H9 (cell line): ENCODE measurements at regions not wholly inside any gene's neighbourhood (a gene's known extent, or its start where the extent isn't known, plus 50 kb on each side); places are given as distances from the start of the nearest gene placed in this dataset.
A peak's percentile ranks its signal among the peaks of the same experiment; 100 is the strongest.

Source experiments
- DNase-seq: peaks from one replicate; pipeline ENCODE4 v3.0.0-alpha.2; 2017
- H2AFZ ChIP-seq: one replicate; pipeline ENCODE4 v1.6.1; 2013; ENCODE audit warnings: mild to moderate bottlenecking, low read length, control low read depth, moderate library complexity
- H2AK5ac ChIP-seq: 2 replicates; pipeline ENCODE4 v1.6.1; 2013; ENCODE audit warnings: low read length, control low read depth, mixed read lengths; ENCODE audit not compliant: insufficient read length
- H2BK120ac ChIP-seq: one replicate; pipeline ENCODE4 v1.6.1; 2013; ENCODE audit warnings: low read depth, mild to moderate bottlenecking, low read length, control low read depth, inconsistent platforms; ENCODE audit not compliant: poor library complexity, severe bottlenecking
- H2BK12ac ChIP-seq: 2 replicates; pipeline ENCODE4 v1.6.1; 2013; ENCODE audit warnings: low read length, control low read depth, mixed read lengths, low read depth; ENCODE audit not compliant: insufficient read length
- H2BK15ac ChIP-seq: 2 replicates; pipeline ENCODE4 v1.6.1; 2013; ENCODE audit warnings: low read depth, low read length, control low read depth
- H2BK20ac ChIP-seq: one replicate; pipeline ENCODE4 v1.6.1; 2013; ENCODE audit warnings: low read depth, mild to moderate bottlenecking, low read length, control low read depth, inconsistent platforms; ENCODE audit not compliant: poor library complexity, severe bottlenecking
- H2BK5ac ChIP-seq: 2 replicates; pipeline ENCODE4 v1.6.1; 2013; ENCODE audit warnings: low read length, control low read depth, mixed read lengths; ENCODE audit not compliant: insufficient read length
- H3K14ac ChIP-seq: 2 replicates; pipeline ENCODE4 v1.6.1; 2013; ENCODE audit warnings: low read length, control low read depth; ENCODE audit not compliant: insufficient read depth
- H3K18ac ChIP-seq: 2 replicates; pipeline ENCODE4 v1.6.1; 2013; ENCODE audit warnings: low read depth, mild to moderate bottlenecking, mixed read lengths, low read length, control low read depth; ENCODE audit not compliant: insufficient read length
- H3K23ac ChIP-seq: 2 replicates; pipeline ENCODE4 v1.6.1; 2013; ENCODE audit warnings: low read length, control low read depth, mixed read lengths, low read depth; ENCODE audit not compliant: insufficient read length
- H3K23me2 ChIP-seq: 2 replicates; pipeline ENCODE4 v1.6.1; 2013; ENCODE audit warnings: low read depth, mild to moderate bottlenecking, mixed read lengths, low read length, control low read depth; ENCODE audit not compliant: insufficient read length, poor library complexity, severe bottlenecking
- H3K27ac ChIP-seq: 2 replicates; pipeline ENCODE4 v1.5.1; 2013; ENCODE audit warnings: low read length, control low read depth, mixed read lengths, low read depth; ENCODE audit not compliant: insufficient read length
- H3K27me3 ChIP-seq: 2 replicates; pipeline ENCODE4 v1.6.1; 2013; ENCODE audit warnings: low read length, control low read depth, inconsistent platforms; ENCODE audit not compliant: insufficient read depth
- H3K4ac ChIP-seq: 2 replicates; pipeline ENCODE4 v1.6.1; 2013; ENCODE audit warnings: low read depth, mild to moderate bottlenecking, control low read depth, inconsistent platforms, low read length, moderate library complexity
- H3K4me1 ChIP-seq: 2 replicates; pipeline ENCODE4 v1.6.1; 2013; ENCODE audit warnings: low read length, control low read depth, inconsistent platforms; ENCODE audit not compliant: insufficient read depth
- H3K4me2 ChIP-seq: 2 replicates; pipeline ENCODE4 v1.6.1; 2013; ENCODE audit warnings: low read length, control low read depth, mixed read lengths; ENCODE audit not compliant: insufficient read length, insufficient read depth
- H3K56ac ChIP-seq: 2 replicates; pipeline ENCODE4 v1.6.1; 2013; ENCODE audit warnings: low read depth, mild to moderate bottlenecking, mixed read lengths, low read length, control low read depth; ENCODE audit not compliant: insufficient read length
- H3K79me1 ChIP-seq: 2 replicates; pipeline ENCODE4 v1.6.1; 2013; ENCODE audit warnings: low read depth, mild to moderate bottlenecking, moderate library complexity, low read length, control low read depth, inconsistent platforms; ENCODE audit not compliant: insufficient read depth, poor library complexity, severe bottlenecking
- H3K79me2 ChIP-seq: 2 replicates; pipeline ENCODE4 v1.6.1; 2013; ENCODE audit warnings: low read length, control low read depth, inconsistent platforms; ENCODE audit not compliant: insufficient read depth
- H3K9ac ChIP-seq: 2 replicates; pipeline ENCODE4 v1.6.1; 2013; ENCODE audit warnings: low read length, control low read depth, mixed read lengths; ENCODE audit not compliant: insufficient read length; ENCODE audit errors: extremely low read depth
- H3K9me3 ChIP-seq: one replicate; pipeline ENCODE4 v1.6.1; 2013; ENCODE audit warnings: low read depth, low read length, inconsistent platforms; ENCODE audit not compliant: control insufficient read depth
- H3T11ph ChIP-seq: one replicate; pipeline ENCODE4 v1.6.1; 2013; ENCODE audit warnings: mild to moderate bottlenecking, low read length, control low read depth, inconsistent platforms
- H4K20me1 ChIP-seq: one replicate; pipeline ENCODE4 v1.6.1; 2013; ENCODE audit not compliant: control insufficient read depth, insufficient read length, insufficient read depth
- H4K5ac ChIP-seq: 2 replicates; pipeline ENCODE4 v1.6.1; 2013; ENCODE audit warnings: low read depth, mild to moderate bottlenecking, mixed read lengths, low read length, control low read depth; ENCODE audit not compliant: insufficient read length
- H4K8ac ChIP-seq: replicated peaks from 2 replicates; pipeline ENCODE4 v1.6.1; 2013; ENCODE audit warnings: low read length, control low read depth, mixed read lengths, low read depth; ENCODE audit not compliant: insufficient read length
- H4K91ac ChIP-seq: 2 replicates; pipeline ENCODE4 v1.6.1; 2013; ENCODE audit warnings: low read depth, mild to moderate bottlenecking, moderate library complexity, mixed read lengths, low read length, control low read depth; ENCODE audit not compliant: insufficient read length
- H3K27ac Mint-ChIP-seq, 3 experiments: 2 replicates in 2 of 3; 3 replicates in 1 of 3; pipeline ENCODE4 v1.8.0; 2020 to 2021; ENCODE audit warnings: mixed read lengths in 3 of 3, mild to moderate bottlenecking in 1 of 3, moderate library complexity in 1 of 3
- H3K27me3 Mint-ChIP-seq: 2 replicates; pipeline ENCODE4 v1.8.0; 2021; ENCODE audit warnings: low read depth, mild to moderate bottlenecking, moderate library complexity, mixed read lengths
- H3K36me3 Mint-ChIP-seq, 3 experiments: 2 replicates in 2 of 3; 3 replicates in 1 of 3; pipeline ENCODE4 v1.8.0; 2020 to 2021; ENCODE audit warnings: low read depth in 3 of 3, mixed read lengths in 3 of 3; ENCODE audit not compliant: insufficient read depth in 1 of 3
- H3K4me1 Mint-ChIP-seq, 2 experiments: 2 replicates each; pipeline ENCODE4 v1.8.0; 2020; ENCODE audit warnings: mixed read lengths in 2 of 2
- H3K4me3 Mint-ChIP-seq, 2 experiments: 2 replicates in 1 of 2; 3 replicates in 1 of 2; pipeline ENCODE4 v1.8.0; 2020 to 2021; ENCODE audit warnings: mild to moderate bottlenecking in 2 of 2, mixed read lengths in 2 of 2, moderate library complexity in 1 of 2
- H3K9me3 Mint-ChIP-seq, 2 experiments: 2 replicates in 1 of 2; 3 replicates in 1 of 2; pipeline ENCODE4 v1.8.0; 2020; ENCODE audit warnings: mild to moderate bottlenecking in 2 of 2, mixed read lengths in 2 of 2, moderate library complexity in 1 of 2
- WGBS: extraction: QIAGEN DNeasy Blood & Tissue Kit; methylation state at CpG from one replicate; pipeline ENCODE4 v1.1.7; 2013; ENCODE audit warnings: missing lambda C conversion rate, low lambda C conversion rate, mixed read lengths; ENCODE audit not compliant: insufficient read length; ENCODE audit errors: extremely low coverage; 5-methylcytosine and 5-hydroxymethylcytosine counted together
- TF ChIP-seq, protein P1 (sequence below): fragments of 200-600 bp; sonication (generic); conservative IDR thresholded peaks from 3 replicates; pipeline ENCODE4 v1.8.0; 2021; ENCODE audit warnings: antibody characterized with exemption, mild to moderate bottlenecking

DNA sequence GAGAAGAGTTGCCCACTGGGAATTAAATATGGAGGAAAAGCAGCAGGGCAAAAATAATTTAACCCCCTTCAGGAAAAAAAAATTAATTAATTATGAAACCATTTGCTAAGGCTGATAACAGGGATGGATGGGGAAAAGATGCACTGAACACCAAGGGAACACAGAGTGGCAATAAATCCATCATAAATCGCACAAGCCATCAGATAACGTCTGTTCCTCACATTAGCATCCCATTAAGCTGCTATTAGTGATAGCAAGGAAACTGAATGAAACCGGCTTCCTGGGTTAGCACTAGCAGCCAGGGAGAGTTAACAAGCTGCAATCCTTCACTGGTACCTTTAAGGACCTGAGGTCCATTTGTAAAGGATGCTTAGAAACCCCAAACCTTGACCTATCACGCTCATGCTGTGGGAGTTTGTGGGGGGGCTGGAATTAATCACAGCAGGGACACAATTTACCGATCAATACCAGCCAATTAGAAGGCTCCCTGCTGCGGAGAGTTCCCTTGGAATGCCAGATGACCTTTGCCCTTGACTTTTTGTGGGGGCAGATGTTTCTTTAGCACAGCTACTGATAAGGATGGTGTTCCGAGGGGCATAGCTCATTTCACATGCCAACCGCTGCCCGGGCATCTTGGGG, 175.5 kb upstream of the KLF7 start:
- Histone ChIP-seq H4K91ac (no peak overlapping the region), H3K14ac (no peak overlapping the region), H3K79me1 (no peaks in the 10 kb centered on the region), H3T11ph (no peak overlapping the region), H3K23ac (no peak overlapping the region), H3K18ac (no peak overlapping the region), H3K4me1 (peaks cover 11% of the 10 kb centered on the region; the same call in 1 of the 2 replicates), H2BK5ac (no peak overlapping the region), H4K5ac (no peak overlapping the region), H3K79me2 (no peaks in the 10 kb centered on the region), H3K9me3 (no peaks in the 10 kb centered on the region), H3K9ac (no peak overlapping the region), H2AFZ (no peak overlapping the region), H3K4ac (no peak overlapping the region), H4K20me1 (no peaks in the 10 kb centered on the region), H2AK5ac (no peak overlapping the region), H3K4me2 (peak overlapping the region; percentile 6), H3K56ac (no peak overlapping the region), H2BK20ac (no peak overlapping the region), H2BK15ac (no peak overlapping the region), H3K27me3 (no peaks in the 10 kb centered on the region), H2BK120ac (no peak overlapping the region), H2BK12ac (no peak overlapping the region), H3K27ac (no peak overlapping the region), H3K23me2 (no peaks in the 10 kb centered on the region), H4K8ac (no peak overlapping the region)
- no CpG with 5 or more reads among the region's 9 CpGs for WGBS
- Mint-ChIP-seq H3K27me3 (0 out of 2 replicates have a peak, but pooled peaks cover 2% of the 10 kb centered on the region), H3K9me3 (peaks cover 3 to 6% of the 10 kb centered on the region in 2 experiments; a peak in 4 of 5 replicates), H3K4me1 (peaks cover 41 to 48% of the 10 kb centered on the region in 2 experiments), H3K4me3 (no peak overlapping the region), H3K27ac (no peak overlapping the region; a peak in 2 of 7 replicates), H3K36me3 (peaks cover 2 to 14% (median 5%) of the 10 kb centered on the region in 3 experiments; a peak in 4 of 7 replicates)
- TF ChIP-seq, protein P1, sequence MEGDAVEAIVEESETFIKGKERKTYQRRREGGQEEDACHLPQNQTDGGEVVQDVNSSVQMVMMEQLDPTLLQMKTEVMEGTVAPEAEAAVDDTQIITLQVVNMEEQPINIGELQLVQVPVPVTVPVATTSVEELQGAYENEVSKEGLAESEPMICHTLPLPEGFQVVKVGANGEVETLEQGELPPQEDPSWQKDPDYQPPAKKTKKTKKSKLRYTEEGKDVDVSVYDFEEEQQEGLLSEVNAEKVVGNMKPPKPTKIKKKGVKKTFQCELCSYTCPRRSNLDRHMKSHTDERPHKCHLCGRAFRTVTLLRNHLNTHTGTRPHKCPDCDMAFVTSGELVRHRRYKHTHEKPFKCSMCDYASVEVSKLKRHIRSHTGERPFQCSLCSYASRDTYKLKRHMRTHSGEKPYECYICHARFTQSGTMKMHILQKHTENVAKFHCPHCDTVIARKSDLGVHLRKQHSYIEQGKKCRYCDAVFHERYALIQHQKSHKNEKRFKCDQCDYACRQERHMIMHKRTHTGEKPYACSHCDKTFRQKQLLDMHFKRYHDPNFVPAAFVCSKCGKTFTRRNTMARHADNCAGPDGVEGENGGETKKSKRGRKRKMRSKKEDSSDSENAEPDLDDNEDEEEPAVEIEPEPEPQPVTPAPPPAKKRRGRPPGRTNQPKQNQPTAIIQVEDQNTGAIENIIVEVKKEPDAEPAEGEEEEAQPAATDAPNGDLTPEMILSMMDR = no peak
- DNase-seq = no peak
